ENCODE measurements at regions not wholly inside any gene's neighbourhood (a gene's known extent, or its start where the extent isn't known, plus 50 kb on each side); places are given as distances from the start of the nearest gene placed in this dataset.

DNA sequence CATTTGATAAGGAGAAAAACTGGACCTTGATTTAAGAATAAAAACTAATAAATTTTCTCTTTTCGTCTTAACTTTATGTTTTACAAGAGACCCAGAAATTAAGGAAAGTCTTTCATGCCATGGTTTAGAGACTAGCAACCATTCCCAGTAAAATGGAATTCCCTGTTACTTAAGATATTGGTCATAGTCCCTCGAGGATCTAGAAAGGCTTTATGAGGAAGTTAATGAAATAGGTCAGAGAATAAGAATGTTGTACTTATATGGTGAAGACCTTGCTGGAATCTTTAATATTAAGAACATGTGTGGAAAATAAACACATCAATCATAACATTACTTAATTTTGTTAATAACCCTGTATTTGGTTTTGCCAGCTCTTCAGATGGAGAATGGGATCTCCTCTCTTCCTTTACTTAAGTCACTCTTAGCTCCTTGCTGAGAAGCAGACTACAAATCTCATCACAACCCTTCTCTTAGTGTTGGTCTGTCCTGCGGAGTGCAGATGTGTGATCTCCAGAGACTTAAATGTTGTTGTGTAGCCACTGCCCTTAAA is 382.9 kb downstream of the QKI start:
- no peak for DNase-seq (ENCODE audit: extremely low read depth, insufficient read length)
- Histone ChIP-seq H3K27me3 (replicated peaks; ENCODE audit: control insufficient read depth, insufficient read depth, low read length) (no peaks in the 10 kb centered on the region), H3K4me3 (replicated peaks; ENCODE audit: low read depth, low read length) (no peak overlapping the region), H3K36me3 (ENCODE audit: control insufficient read depth, insufficient read depth, low read length) (no peaks in the 10 kb centered on the region)
- TF ChIP-seq, protein P1, sequence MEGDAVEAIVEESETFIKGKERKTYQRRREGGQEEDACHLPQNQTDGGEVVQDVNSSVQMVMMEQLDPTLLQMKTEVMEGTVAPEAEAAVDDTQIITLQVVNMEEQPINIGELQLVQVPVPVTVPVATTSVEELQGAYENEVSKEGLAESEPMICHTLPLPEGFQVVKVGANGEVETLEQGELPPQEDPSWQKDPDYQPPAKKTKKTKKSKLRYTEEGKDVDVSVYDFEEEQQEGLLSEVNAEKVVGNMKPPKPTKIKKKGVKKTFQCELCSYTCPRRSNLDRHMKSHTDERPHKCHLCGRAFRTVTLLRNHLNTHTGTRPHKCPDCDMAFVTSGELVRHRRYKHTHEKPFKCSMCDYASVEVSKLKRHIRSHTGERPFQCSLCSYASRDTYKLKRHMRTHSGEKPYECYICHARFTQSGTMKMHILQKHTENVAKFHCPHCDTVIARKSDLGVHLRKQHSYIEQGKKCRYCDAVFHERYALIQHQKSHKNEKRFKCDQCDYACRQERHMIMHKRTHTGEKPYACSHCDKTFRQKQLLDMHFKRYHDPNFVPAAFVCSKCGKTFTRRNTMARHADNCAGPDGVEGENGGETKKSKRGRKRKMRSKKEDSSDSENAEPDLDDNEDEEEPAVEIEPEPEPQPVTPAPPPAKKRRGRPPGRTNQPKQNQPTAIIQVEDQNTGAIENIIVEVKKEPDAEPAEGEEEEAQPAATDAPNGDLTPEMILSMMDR (IDR thresholded peaks at IDR 0.05; ENCODE audit: insufficient read depth, low read length, poor library complexity, severe bottlenecking), result no peak

DNA sequence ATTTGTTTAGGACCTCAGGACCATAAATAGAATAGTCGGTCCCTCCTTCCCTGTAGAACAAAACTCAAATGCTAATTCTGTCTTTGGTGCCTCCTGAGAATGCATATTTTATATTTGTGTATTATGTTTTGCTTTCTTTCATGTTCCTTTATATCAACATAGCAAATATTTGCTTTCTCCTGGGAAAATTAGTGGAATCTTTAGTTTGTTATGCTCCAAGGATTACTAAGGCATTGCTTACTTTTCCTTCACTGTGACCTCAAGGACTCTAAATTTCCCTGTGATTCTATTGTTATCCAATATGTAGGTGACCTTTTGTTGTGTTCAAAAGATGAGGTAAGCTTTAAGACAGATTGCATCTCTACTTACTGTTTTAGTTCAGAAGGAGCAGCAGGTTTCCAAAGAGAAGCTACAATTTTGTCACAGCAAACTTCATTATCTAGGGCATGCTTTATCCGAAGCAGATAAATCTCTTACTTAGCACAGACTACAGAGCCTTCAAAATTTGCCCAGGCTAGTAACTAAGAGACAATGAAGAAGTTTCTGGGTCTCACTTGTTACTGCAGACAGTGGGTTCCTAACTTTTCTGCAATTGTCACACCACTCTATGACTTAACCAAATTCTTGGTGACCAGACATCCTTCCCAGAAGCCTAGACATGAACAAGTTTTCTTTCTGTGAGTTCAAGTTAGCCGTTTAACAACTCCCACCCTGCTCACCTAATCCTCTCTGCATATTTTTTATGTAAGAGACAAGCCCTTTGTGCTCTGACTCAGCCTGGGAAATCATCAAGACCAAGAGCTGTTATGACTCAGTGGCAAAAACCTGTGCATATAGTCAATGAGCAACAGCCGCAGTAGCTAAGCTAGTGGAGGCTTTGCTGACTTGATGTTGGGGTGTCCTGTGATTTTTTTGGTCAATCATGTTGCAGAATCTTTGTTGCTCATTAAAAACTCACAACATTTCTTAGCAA is 378.8 kb downstream of the QKI start:
- Histone ChIP-seq H3K4me3 (replicated peaks; ENCODE audit: low read depth, low read length) (no peak overlapping the region), H3K27me3 (replicated peaks; ENCODE audit: control insufficient read depth, insufficient read depth, low read length) (no peaks in the 10 kb centered on the region), H3K36me3 (ENCODE audit: control insufficient read depth, insufficient read depth, low read length) (no peaks in the 10 kb centered on the region)
- TF ChIP-seq, protein P1 (IDR thresholded peaks at IDR 0.05; ENCODE audit: insufficient read depth, low read length, poor library complexity, severe bottlenecking), result no peak
- no peak for DNase-seq (ENCODE audit: extremely low read depth, insufficient read length)

DNA sequence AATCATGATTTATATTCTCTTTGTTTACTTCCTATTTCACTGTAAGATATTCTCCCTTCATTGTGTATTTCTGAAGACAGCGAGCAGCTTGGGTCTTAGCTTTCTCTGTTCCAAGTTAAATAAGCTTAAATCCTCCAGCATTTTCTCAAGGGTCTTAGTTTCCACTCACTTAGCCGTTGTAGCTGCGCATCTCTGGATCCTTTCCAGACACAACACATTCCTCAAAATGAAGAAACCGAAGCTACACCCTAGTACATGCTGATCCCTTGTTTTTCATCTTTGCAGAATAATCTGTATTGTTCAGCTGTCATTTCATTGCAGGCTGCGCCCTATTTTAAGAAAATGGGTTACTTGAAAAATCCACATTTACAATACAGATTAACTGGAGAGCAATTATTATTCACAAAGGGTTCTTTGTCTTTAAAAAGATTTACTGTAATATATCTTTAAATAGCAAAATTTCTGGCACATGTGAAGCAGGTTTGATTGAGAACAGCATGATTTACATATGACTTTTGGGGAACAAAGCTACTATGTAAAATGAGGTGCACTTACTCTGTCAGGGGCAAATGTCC is 375.8 kb downstream of the QKI start:
- no peak for DNase-seq (ENCODE audit: extremely low read depth, insufficient read length)
- TF ChIP-seq, protein P1 (IDR thresholded peaks at IDR 0.05; ENCODE audit: insufficient read depth, low read length, poor library complexity, severe bottlenecking), result no peak
- Histone ChIP-seq H3K4me3 (replicated peaks; ENCODE audit: low read depth, low read length) (no peak overlapping the region), H3K36me3 (ENCODE audit: control insufficient read depth, insufficient read depth, low read length) (no peaks in the 10 kb centered on the region), H3K27me3 (replicated peaks; ENCODE audit: control insufficient read depth, insufficient read depth, low read length) (no peaks in the 10 kb centered on the region)

DNA sequence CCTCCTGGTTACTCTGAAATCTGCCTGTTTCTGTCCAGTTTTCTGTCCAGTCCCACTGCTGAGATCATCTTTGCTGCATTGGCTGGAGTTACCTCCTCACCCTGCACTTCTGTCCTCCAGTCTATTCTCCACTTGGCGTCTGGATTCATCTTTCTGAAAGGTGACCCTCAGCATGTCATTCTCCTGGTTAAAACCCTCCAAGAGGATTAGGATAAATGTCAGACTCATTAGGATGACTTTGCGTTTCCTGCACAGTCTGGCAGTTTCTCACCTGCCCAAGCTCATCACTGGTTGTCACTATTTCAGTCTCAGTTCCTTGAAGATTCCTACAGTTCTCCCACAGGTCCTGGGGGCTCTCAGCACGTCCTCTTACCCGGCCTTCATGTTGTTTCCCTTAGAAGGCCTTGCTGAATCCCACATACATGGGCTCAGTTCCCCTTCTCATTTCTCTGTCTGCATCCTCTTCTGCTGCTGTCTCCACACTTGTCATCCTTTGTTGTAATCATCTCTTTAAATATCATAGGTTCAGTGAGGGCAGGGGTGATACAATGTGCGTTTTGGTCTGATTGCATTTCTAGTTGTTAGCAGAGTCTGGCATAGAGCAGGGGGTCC is 374.8 kb downstream of the QKI start:
- TF ChIP-seq, protein P1 (IDR thresholded peaks at IDR 0.05; ENCODE audit: insufficient read depth, low read length, poor library complexity, severe bottlenecking), result no peak
- DNase-seq (ENCODE audit: extremely low read depth, insufficient read length), result no peak
- no peaks in the 10 kb centered on the region for H3K27me3 ChIP-seq (replicated peaks; ENCODE audit: control insufficient read depth, insufficient read depth, low read length)
- no peak overlapping the region for H3K4me3 ChIP-seq (replicated peaks; ENCODE audit: low read depth, low read length)
- H3K36me3 ChIP-seq (ENCODE audit: control insufficient read depth, insufficient read depth, low read length), result no peaks in the 10 kb centered on the region

DNA sequence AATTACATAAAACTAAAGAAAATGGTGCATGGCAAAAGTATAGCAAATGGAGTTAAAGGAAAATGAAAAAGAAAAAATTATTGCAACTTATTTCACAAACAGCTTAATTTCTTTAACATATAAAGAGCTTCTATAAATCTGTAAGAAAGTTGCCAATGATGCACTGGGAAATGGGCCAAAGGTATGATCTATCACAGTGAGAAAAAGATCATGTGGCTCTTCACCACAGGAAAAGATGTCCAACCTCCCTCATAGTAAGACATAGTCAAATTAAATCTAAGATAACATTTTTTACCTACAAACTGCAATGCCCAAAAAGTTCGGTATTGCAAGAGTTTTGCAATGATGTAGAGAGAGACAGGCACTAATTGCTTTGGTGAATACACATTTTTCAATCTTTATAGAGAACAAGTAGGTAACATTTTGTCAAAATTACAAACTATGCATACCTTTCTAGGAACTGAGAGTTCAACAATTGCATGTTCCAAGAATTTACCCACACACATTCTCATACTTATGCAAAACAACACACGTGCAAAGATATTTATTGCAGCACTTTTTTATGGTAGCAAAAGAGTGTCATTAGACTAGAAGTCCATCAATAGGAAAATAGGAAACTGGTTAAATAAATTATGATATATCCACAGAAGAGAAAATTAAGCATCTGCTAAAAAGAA is 372.6 kb downstream of the QKI start:
- TF ChIP-seq, protein P1 (IDR thresholded peaks at IDR 0.05; ENCODE audit: insufficient read depth, low read length, poor library complexity, severe bottlenecking), result no peak
- Histone ChIP-seq H3K27me3 (replicated peaks; ENCODE audit: control insufficient read depth, insufficient read depth, low read length) (no peaks in the 10 kb centered on the region), H3K4me3 (replicated peaks; ENCODE audit: low read depth, low read length) (no peak overlapping the region), H3K36me3 (ENCODE audit: control insufficient read depth, insufficient read depth, low read length) (no peaks in the 10 kb centered on the region)
- DNase-seq (ENCODE audit: extremely low read depth, insufficient read length), result no peak

Measured in GM06990 (cell line).